ENCODE measurements at regions not wholly inside any gene's neighbourhood (a gene's known extent, or its start where the extent isn't known, plus 50 kb on each side); places are given as distances from the start of the nearest gene placed in this dataset.

- TF ChIP-seq RAD21 (IDR thresholded peaks at IDR 0.05 in 1 of 2, conservative IDR thresholded peaks at IDR 0.05 in 1 of 2; ENCODE audit: low read depth in 2 of 2, low read length in 2 of 2): no peak
- no peak for TF ChIP-seq MAX (IDR thresholded peaks at IDR 0.05)
Measured at GRCh38 chr22:27672721-27673418, 128.7 kb downstream of the MN1 start (continued).

All from H1 (cell line).